ENCODE measurements at regions not wholly inside any gene's neighbourhood (a gene's known extent, or its start where the extent isn't known, plus 50 kb on each side); places are given as distances from the start of the nearest gene placed in this dataset.

- no peaks in the 10 kb centered on the region for H3K36me3 ChIP-seq
- no peak for TF ChIP-seq POLR2A (IDR thresholded peaks at IDR 0.05)
- TF ChIP-seq CTCF (IDR thresholded peaks at IDR 0.05 in 4 of 5, conservative IDR thresholded peaks at IDR 0.05 in 1 of 5): no peak
- no peaks in the 10 kb centered on the region for H3K27me3 ChIP-seq
- in situ Hi-C loops (cut with MboI; ENCODE audit: low sequenced_read_pairs in 4 of 4) (no loop called here), intact Hi-C loops (cut with DNase I; ENCODE audit: low total_unique reads) (no loop called here)
- H3K9me3 ChIP-seq: no peaks in the 10 kb centered on the region
- H3K4me1 ChIP-seq: no peaks in the 10 kb centered on the region
- no peak for ATAC-seq
- no peak for DNase-seq
- no peak overlapping the region for H3K4me3 ChIP-seq
- no peak overlapping the region for H3K27ac ChIP-seq
Measured at GRCh38 chr2:15807418-15808203, 132.7 kb upstream of the MYCN start.

- no peak for ATAC-seq
Measured at GRCh38 chr2:15808204-15808910, 132.0 kb upstream of the MYCN start.

GRCh38 chr2:15808944-15809343 lies 131.4 kb upstream of the MYCN start:
- no peaks in the 10 kb centered on the region for H3K4me1 ChIP-seq
- H3K9me3 ChIP-seq: no peaks in the 10 kb centered on the region
- intact Hi-C loops (cut with DNase I; ENCODE audit: low total_unique reads) (no loop called here), in situ Hi-C loops (cut with MboI; ENCODE audit: low sequenced_read_pairs in 4 of 4) (no loop called here)
- H3K27me3 ChIP-seq: no peaks in the 10 kb centered on the region
- no peak overlapping the region for H3K27ac ChIP-seq
- TF ChIP-seq CTCF (IDR thresholded peaks at IDR 0.05 in 4 of 5, conservative IDR thresholded peaks at IDR 0.05 in 1 of 5) (no peak), POLR2A (IDR thresholded peaks at IDR 0.05) (no peak)
- H3K36me3 ChIP-seq: no peaks in the 10 kb centered on the region
- ATAC-seq (no peak), DNase-seq (no peak)
- no peak overlapping the region for H3K4me3 ChIP-seq

More at GRCh38 chr2:15808204-15808910, 132.0 kb upstream of the MYCN start:
- H3K4me1 ChIP-seq: no peaks in the 10 kb centered on the region
- no peaks in the 10 kb centered on the region for H3K9me3 ChIP-seq
- no peak overlapping the region for H3K4me3 ChIP-seq
- no peaks in the 10 kb centered on the region for H3K36me3 ChIP-seq
- H3K27me3 ChIP-seq: no peaks in the 10 kb centered on the region
- no peak for TF ChIP-seq CTCF (IDR thresholded peaks at IDR 0.05 in 4 of 5, conservative IDR thresholded peaks at IDR 0.05 in 1 of 5)
- TF ChIP-seq POLR2A (IDR thresholded peaks at IDR 0.05): no peak
- in situ Hi-C loops (cut with MboI; ENCODE audit: low sequenced_read_pairs in 4 of 4): no loop called here
- intact Hi-C loops (cut with DNase I; ENCODE audit: low total_unique reads): no loop called here
- DNase-seq: no peak
- H3K27ac ChIP-seq: no peak overlapping the region

- intact Hi-C loops (cut with DNase I; ENCODE audit: low total_unique reads): no loop called here
- ATAC-seq (no peak), DNase-seq (no peak)
- in situ Hi-C loops (cut with MboI; ENCODE audit: low sequenced_read_pairs in 4 of 4): no loop called here
- Histone ChIP-seq H3K4me1 (no peaks in the 10 kb centered on the region), H3K36me3 (no peaks in the 10 kb centered on the region), H3K4me3 (no peak overlapping the region), H3K9me3 (no peaks in the 10 kb centered on the region), H3K27ac (no peak overlapping the region), H3K27me3 (no peaks in the 10 kb centered on the region)
- no peak for TF ChIP-seq CTCF (IDR thresholded peaks at IDR 0.05 in 4 of 5, conservative IDR thresholded peaks at IDR 0.05 in 1 of 5)
- TF ChIP-seq POLR2A (IDR thresholded peaks at IDR 0.05): no peak
Measured at GRCh38 chr2:15809404-15809803, 130.9 kb upstream of the MYCN start.
